ENCODE measurements at regions not wholly inside any gene's neighbourhood (a gene's known extent, or its start where the extent isn't known, plus 50 kb on each side); places are given as distances from the start of the nearest gene placed in this dataset.

DNA sequence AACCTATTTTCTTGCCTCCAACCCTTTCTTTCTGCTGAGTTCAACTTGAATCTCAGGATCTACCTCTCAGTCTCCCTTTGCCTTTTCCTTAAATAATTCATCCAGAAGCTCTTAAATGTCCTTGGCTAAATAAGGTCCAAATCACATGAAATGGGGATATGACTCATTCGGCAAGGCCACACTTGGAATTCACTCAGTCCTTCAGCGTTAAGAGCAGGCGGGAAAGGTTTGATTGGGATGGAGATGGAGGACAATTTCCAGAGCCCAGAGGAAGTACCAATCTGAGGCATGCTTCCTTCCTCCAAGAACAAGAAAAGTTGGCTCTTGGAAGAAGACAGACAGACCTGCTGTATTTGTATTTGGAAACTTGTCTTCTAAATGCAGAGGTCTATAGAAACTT is 128.5 kb downstream of the PROX1 start:
- in situ Hi-C loops (cut with HindIII; ENCODE audit: low pct_unique_long_range_greater_than_20kb, low sequenced_read_pairs) = no loop called here
- Histone ChIP-seq H3K27me3 (ENCODE audit: control insufficient read depth, insufficient read depth, low read length) (no peaks in the 10 kb centered on the region), H3K4me3 (ENCODE audit: low read depth in 2 of 2, low read length in 2 of 2) (no peak overlapping the region), H3K27ac (ENCODE audit: low read length) (no peak overlapping the region), H3K36me3 (ENCODE audit: control insufficient read depth, insufficient read depth, low read length) (no peaks in the 10 kb centered on the region), H3K9me3 (ENCODE audit: control insufficient read depth, insufficient read depth, low read depth, low read length) (peaks cover 4% of the 10 kb centered on the region; the same call in 1 of the 2 replicates), H3K4me1 (ENCODE audit: control insufficient read depth, insufficient read depth, low read length) (no peaks in the 10 kb centered on the region)
- BruUV-seq (replicated peaks) = no TSS peak
- TF ChIP-seq SIN3A (IDR thresholded peaks at IDR 0.05; ENCODE audit: borderline replicate concordance, insufficient read depth, low read depth, low read length) = no peak
- no peak for TF ChIP-seq CTCF (IDR thresholded peaks at IDR 0.05)
- TF ChIP-seq, protein P1, sequence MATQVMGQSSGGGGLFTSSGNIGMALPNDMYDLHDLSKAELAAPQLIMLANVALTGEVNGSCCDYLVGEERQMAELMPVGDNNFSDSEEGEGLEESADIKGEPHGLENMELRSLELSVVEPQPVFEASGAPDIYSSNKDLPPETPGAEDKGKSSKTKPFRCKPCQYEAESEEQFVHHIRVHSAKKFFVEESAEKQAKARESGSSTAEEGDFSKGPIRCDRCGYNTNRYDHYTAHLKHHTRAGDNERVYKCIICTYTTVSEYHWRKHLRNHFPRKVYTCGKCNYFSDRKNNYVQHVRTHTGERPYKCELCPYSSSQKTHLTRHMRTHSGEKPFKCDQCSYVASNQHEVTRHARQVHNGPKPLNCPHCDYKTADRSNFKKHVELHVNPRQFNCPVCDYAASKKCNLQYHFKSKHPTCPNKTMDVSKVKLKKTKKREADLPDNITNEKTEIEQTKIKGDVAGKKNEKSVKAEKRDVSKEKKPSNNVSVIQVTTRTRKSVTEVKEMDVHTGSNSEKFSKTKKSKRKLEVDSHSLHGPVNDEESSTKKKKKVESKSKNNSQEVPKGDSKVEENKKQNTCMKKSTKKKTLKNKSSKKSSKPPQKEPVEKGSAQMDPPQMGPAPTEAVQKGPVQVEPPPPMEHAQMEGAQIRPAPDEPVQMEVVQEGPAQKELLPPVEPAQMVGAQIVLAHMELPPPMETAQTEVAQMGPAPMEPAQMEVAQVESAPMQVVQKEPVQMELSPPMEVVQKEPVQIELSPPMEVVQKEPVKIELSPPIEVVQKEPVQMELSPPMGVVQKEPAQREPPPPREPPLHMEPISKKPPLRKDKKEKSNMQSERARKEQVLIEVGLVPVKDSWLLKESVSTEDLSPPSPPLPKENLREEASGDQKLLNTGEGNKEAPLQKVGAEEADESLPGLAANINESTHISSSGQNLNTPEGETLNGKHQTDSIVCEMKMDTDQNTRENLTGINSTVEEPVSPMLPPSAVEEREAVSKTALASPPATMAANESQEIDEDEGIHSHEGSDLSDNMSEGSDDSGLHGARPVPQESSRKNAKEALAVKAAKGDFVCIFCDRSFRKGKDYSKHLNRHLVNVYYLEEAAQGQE (IDR thresholded peaks at IDR 0.05; ENCODE audit: insufficient read depth in 1 of 2, low read depth in 2 of 2, low read length in 1 of 2) = no peak
- TF ChIP-seq POLR2AphosphoS5 (IDR thresholded peaks at IDR 0.05; ENCODE audit: low read depth, low read length) = no peak
- no peak for TF ChIP-seq TCF7L2 (IDR thresholded peaks at IDR 0.05; ENCODE audit: low read depth, low read length)
- ATAC-seq (no peak), DNase-seq (ENCODE audit: low read depth, low spot score) (no peak)
- ChIA-PET CTCF (no interaction called here), POLR2A (no interaction called here)
- intact Hi-C loops (cut with micrococcal nuclease; ENCODE audit: unreplicated experiment) = no loop called here

- POLR2A ChIA-PET = no interaction called here
- TF ChIP-seq POLR2AphosphoS5 (IDR thresholded peaks at IDR 0.05; ENCODE audit: low read depth, low read length) (no peak), TCF7L2 (IDR thresholded peaks at IDR 0.05; ENCODE audit: low read depth, low read length) (no peak), CTCF (IDR thresholded peaks at IDR 0.05) (no peak), SIN3A (IDR thresholded peaks at IDR 0.05; ENCODE audit: borderline replicate concordance, insufficient read depth, low read depth, low read length) (no peak)
- TF ChIP-seq, protein P1 (IDR thresholded peaks at IDR 0.05; ENCODE audit: insufficient read depth in 1 of 2, low read depth in 2 of 2, low read length in 1 of 2) = no peak
- Histone ChIP-seq H3K27me3 (ENCODE audit: control insufficient read depth, insufficient read depth, low read length) (no peaks in the 10 kb centered on the region; the same call in 1 of the 2 replicates), H3K4me1 (ENCODE audit: control insufficient read depth, insufficient read depth, low read length) (no peaks in the 10 kb centered on the region), H3K36me3 (ENCODE audit: control insufficient read depth, insufficient read depth, low read length) (no peaks in the 10 kb centered on the region), H3K27ac (ENCODE audit: low read length) (no peak overlapping the region), H3K4me3 (ENCODE audit: low read depth in 2 of 2, low read length in 2 of 2) (no peak overlapping the region), H3K9me3 (ENCODE audit: control insufficient read depth, insufficient read depth, low read depth, low read length) (peaks cover 4% of the 10 kb centered on the region; the same call in 1 of the 2 replicates)
- in situ Hi-C loops (cut with HindIII; ENCODE audit: low pct_unique_long_range_greater_than_20kb, low sequenced_read_pairs) (no loop called here), intact Hi-C loops (cut with micrococcal nuclease; ENCODE audit: unreplicated experiment) (no loop called here)
- ATAC-seq (no peak), DNase-seq (ENCODE audit: low read depth, low spot score) (no peak)
- CTCF ChIA-PET = no interaction called here
- BruUV-seq (replicated peaks) = no TSS peak
These were observed 130.0 kb downstream of the PROX1 start for GRCh38 chr1:214117780-214118179.
